GM12864 (cell line): ENCODE measurements at regions not wholly inside any gene's neighbourhood (a gene's known extent, or its start where the extent isn't known, plus 50 kb on each side); places are given as distances from the start of the nearest gene placed in this dataset.

Source experiments
- DNase-seq: peaks from one replicate; pipeline ENCODE4 v3.0.0-alpha.2; 2011; ENCODE audit warnings: low read depth
- H3K4me3 ChIP-seq: 2 replicates; pipeline ENCODE4 v1.5.1; 2011; ENCODE audit warnings: mild to moderate bottlenecking, low read depth, low read length, control low read depth
- TF ChIP-seq, protein P1 (sequence below): IDR thresholded peaks from 2 replicates; pipeline ENCODE4 v1.5.1; 2011; ENCODE audit warnings: low read depth, mild to moderate bottlenecking, moderate library complexity, low read length, control low read depth, inconsistent platforms; ENCODE audit errors: missing control alignments

DNA sequence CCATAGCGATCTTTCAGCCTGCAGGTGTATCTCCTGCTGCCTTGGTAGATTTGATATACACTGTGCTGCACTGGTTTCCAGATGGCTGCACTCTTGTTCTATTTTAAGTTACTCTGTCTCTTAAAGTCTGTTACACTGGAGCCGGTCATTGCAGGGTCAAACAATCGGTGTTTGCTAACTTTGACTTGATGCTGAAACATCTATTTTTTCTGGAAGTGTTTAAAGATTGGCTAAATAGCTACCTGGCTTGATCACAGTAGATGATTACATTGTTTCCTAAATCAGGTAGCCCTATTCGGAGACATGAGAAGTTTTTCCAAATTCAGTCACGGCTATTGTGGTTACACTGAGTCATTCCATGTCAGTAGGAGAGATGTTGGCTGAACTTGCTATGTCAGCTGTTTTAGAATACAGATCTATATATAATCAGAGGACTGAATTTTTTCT, 574.8 kb downstream of the ETV1 start:
- TF ChIP-seq, protein P1, sequence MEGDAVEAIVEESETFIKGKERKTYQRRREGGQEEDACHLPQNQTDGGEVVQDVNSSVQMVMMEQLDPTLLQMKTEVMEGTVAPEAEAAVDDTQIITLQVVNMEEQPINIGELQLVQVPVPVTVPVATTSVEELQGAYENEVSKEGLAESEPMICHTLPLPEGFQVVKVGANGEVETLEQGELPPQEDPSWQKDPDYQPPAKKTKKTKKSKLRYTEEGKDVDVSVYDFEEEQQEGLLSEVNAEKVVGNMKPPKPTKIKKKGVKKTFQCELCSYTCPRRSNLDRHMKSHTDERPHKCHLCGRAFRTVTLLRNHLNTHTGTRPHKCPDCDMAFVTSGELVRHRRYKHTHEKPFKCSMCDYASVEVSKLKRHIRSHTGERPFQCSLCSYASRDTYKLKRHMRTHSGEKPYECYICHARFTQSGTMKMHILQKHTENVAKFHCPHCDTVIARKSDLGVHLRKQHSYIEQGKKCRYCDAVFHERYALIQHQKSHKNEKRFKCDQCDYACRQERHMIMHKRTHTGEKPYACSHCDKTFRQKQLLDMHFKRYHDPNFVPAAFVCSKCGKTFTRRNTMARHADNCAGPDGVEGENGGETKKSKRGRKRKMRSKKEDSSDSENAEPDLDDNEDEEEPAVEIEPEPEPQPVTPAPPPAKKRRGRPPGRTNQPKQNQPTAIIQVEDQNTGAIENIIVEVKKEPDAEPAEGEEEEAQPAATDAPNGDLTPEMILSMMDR: no peak
- no peak for DNase-seq
- no peak overlapping the region for H3K4me3 ChIP-seq

DNA sequence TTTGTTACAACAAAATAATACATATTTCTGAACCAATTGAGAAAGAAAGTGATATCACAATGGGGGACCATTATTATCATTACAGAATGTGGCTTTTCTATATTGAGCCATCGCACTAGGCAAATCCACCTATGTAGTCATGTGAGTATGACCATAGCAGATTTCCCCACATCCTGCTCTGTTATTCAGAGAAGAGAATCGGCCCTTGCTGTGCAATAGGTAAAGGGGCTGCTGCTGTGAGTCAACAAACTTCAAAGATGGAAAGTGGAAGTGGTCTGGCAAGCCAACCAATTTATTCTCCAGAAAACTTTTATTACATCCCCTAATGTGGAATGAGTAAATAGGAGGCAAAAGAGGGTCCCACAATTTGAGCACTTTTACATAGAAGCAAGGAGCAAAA, 573.4 kb downstream of the ETV1 start:
- TF ChIP-seq, protein P1: no peak
- H3K4me3 ChIP-seq: no peak overlapping the region

GRCh38 chr7:13416544-13416943, 572.9 kb downstream of the ETV1 start:
- no peak overlapping the region for H3K4me3 ChIP-seq
- TF ChIP-seq, protein P1: no peak
- DNase-seq: no peak

More for the DNA sequence above, 573.4 kb downstream of the ETV1 start:
- no peak for DNase-seq

DNA sequence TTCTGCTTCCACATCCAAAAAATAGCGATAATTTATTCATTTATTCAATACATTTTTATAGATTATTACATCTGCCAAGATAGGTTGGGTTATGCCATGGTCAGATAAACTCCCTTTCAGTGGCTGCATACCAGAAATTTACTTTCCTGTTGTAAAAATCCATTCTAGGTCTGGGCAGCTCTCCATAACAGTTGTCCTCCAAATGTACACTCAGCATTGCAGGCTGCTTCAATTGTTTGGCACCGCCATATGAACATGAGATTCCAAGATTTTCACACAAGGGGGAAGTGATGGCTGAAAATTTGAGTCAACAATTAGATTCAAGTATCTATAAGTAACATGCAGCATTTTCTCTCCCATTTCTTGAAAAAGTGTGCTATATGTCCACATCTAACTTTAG, 568.7 kb downstream of the ETV1 start:
- no peak for DNase-seq
- TF ChIP-seq, protein P1: no peak
- H3K4me3 ChIP-seq: no peak overlapping the region

- TF ChIP-seq, protein P1: no peak
- no peak overlapping the region for H3K4me3 ChIP-seq
- DNase-seq: no peak
Observed at GRCh38 chr7:13421776-13422175, 567.7 kb downstream of the ETV1 start.

DNA sequence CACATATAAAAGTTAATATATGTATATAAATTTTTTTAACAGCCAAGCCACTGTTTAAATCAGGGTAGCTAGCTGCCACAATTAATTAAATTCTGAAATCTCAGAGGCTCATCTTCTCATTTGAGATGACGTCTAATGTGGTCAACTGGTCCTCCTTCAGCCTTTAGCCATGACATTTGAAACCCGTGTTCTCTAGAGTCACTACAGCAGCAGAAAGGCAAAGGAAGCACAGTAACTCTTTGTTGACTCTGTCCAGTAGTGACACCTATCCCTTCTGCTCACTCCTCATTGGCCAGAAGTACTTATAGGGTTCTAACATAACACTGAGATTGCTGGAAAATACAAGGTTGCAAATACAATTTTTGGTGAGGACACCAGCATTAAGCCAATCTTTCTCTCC, 555.5 kb downstream of the ETV1 start:
- no peak for DNase-seq
- TF ChIP-seq, protein P1: no peak

GRCh38 chr7:13442226-13442625, 547.2 kb downstream of the ETV1 start:
- DNase-seq: no peak
- no peak overlapping the region for H3K4me3 ChIP-seq
- TF ChIP-seq, protein P1: no peak

More for the DNA sequence above, 555.5 kb downstream of the ETV1 start:
- no peak overlapping the region for H3K4me3 ChIP-seq
